Pancreas (tissue), 10 donors: ENCODE measurements at regions not wholly inside any gene's neighbourhood (a gene's known extent, or its start where the extent isn't known, plus 50 kb on each side); places are given as distances from the start of the nearest gene placed in this dataset.

Source experiments
- ATAC-seq, 4 donors: fragments of 200-7000 bp; cut with Tn5 transposase; one replicate each; pipeline versions ENCODE4 v1.8.0 to v1.9.1; 2020; ENCODE audit warnings: mild to moderate bottlenecking in 4 of 4, moderate library complexity in 4 of 4
- DNase-seq, 6 donors: peaks; one replicate each; pipeline ENCODE4 v3.0.0-alpha.2; 2020
- FAIRE-seq: peaks from 2 replicates; lab custom pipeline; 2012; peaks lifted over from hg19 to GRCh38; lab: Jason Lieb, UNC
- H3K27ac ChIP-seq, 4 donors: fragments of 200-600 bp; sonication (generic); 1 replicate in 3 of 4; 2 replicates in 1 of 4; pipeline versions ENCODE4 v1.5.0 to v1.8.0; 2020
- H3K27me3 ChIP-seq, 4 donors: fragments of 200-600 bp; one replicate each; pipeline ENCODE4 v1.8.0; 2021
- H3K36me3 ChIP-seq, 3 donors: fragments of 200-600 bp; sonication (generic) in 1 of 3; one replicate each; pipeline versions ENCODE4 v1.5.0 to v1.8.0; 2020 to 2021
- H3K4me1 ChIP-seq, 3 donors: fragments of 200-600 bp; one replicate each; pipeline ENCODE4 v1.8.0; 2021
- H3K4me3 ChIP-seq, 4 donors: fragments of 200-600 bp; sonication (generic) in 2 of 4; one replicate each; pipeline versions ENCODE4 v1.5.0 to v1.8.0; 2020 to 2021
- H3K9me3 ChIP-seq, 4 donors: fragments of 200-600 bp; one replicate each; pipeline ENCODE4 v1.8.0; 2021
- CTCF ChIP-seq, 4 donors: fragments of 200-600 bp; sonication (generic) in 3 of 4; IDR thresholded peaks; one replicate each; pipeline versions ENCODE4 v1.5.0 to v1.8.0; 2021; ENCODE audit warnings: antibody characterized with exemption in 4 of 4
- WGBS, 2 donors: extraction: QIAGEN DNeasy Blood & Tissue Kit; methylation state at CpG; one replicate each; pipeline ENCODE4 v1.1.7; 2013; 5-methylcytosine and 5-hydroxymethylcytosine counted together
- intact Hi-C, 3 donors: fragments of 100-400 bp; cut with DNase I; formaldehyde crosslinking; loops; one replicate each; pipeline versions ENCODE4 v1.11.1 to v1.14.2; 2022
- donor health status: healthy with polysubstance abuse.
- donor health status: DM: no; HTN: no; CAD: no; lungs with moderate emphysema.
- donor health status: DM: no; HTN: no; CAD: no.
- donor health status: control.
- donor health status: control.
- donor health status: Bipolar disorder and iron deficiency.
- donor health status: DM: yes; HTN: yes; CAD: no.
- donor health status: DM: no; HTN: no; CAD: no.
- donor health status: DM: no; HTN: no; CAD: no.
- donor health status: DM: yes; HTN: yes; CAD: no.

- ATAC-seq (no peak), DNase-seq (peak in 1 of 6 donors; percentile 2), FAIRE-seq (no peak)
- Histone ChIP-seq H3K9me3 (no peaks in the 10 kb centered on the region), H3K27me3 (no peaks in the 10 kb centered on the region), H3K27ac (no peak overlapping the region), H3K4me1 (no peaks in the 10 kb centered on the region), H3K4me3 (no peak overlapping the region), H3K36me3 (no peaks in the 10 kb centered on the region)
- intact Hi-C loops = no loop called here
- no peak for TF ChIP-seq CTCF (IDR thresholded peaks at IDR 0.05)
- 69 to 80% methylated on average over 9 of the region's 9 CpGs for WGBS, 2 donors
These were observed 121.6 kb downstream of the BUD13 start for GRCh38 chr11:116651098-116651736.

- no peak overlapping the region for H3K27ac ChIP-seq
- FAIRE-seq (no peak), DNase-seq (peak in 1 of 6 donors; percentile 7), ATAC-seq (no peak)
- intact Hi-C loops = no loop called here
- no peak for TF ChIP-seq CTCF (IDR thresholded peaks at IDR 0.05)
- no peak overlapping the region for H3K4me3 ChIP-seq
- H3K27me3 ChIP-seq = no peaks in the 10 kb centered on the region
- no peaks in the 10 kb centered on the region for H3K9me3 ChIP-seq
- no peaks in the 10 kb centered on the region for H3K4me1 ChIP-seq
- no peaks in the 10 kb centered on the region for H3K36me3 ChIP-seq
- WGBS, 2 donors = 54 to 70% methylated on average over 2 of the region's 2 CpGs
These were observed 122.7 kb downstream of the BUD13 start for GRCh38 chr11:116650052-116650451.

- intact Hi-C loops = loop anchor here in 1 of 3 donors (10.0 kb wide), 1 partner anchor 194 kb away; no protein-coding TSS in a partner anchor
- ATAC-seq = no peak
These were observed 123.5 kb downstream of the BUD13 start for GRCh38 chr11:116649268-116649667.

GRCh38 chr11:116648247-116649174 lies 124.3 kb downstream of the BUD13 start:
- 69 to 88% methylated on average over 2 of the region's 2 CpGs for WGBS, 2 donors
- Histone ChIP-seq H3K4me3 (no peak overlapping the region), H3K27me3 (no peaks in the 10 kb centered on the region), H3K36me3 (no peaks in the 10 kb centered on the region), H3K9me3 (no peaks in the 10 kb centered on the region), H3K4me1 (no peaks in the 10 kb centered on the region), H3K27ac (no peak overlapping the region)
- ATAC-seq (no peak), FAIRE-seq (no peak), DNase-seq (no peak)
- TF ChIP-seq CTCF (IDR thresholded peaks at IDR 0.05) = no peak
- intact Hi-C loops = loop anchor here in 1 of 3 donors (10.0 kb wide), 1 partner anchor 194 kb away; no protein-coding TSS in a partner anchor

More at GRCh38 chr11:116649268-116649667, 123.5 kb downstream of the BUD13 start:
- no peak for FAIRE-seq
- no peak for TF ChIP-seq CTCF (IDR thresholded peaks at IDR 0.05)
- no peaks in the 10 kb centered on the region for H3K36me3 ChIP-seq
- 67 to 74% methylated on average over 4 of the region's 4 CpGs for WGBS, 2 donors
- no peak overlapping the region for H3K27ac ChIP-seq
- H3K27me3 ChIP-seq = no peaks in the 10 kb centered on the region
- DNase-seq = no peak
- no peaks in the 10 kb centered on the region for H3K4me1 ChIP-seq
- H3K9me3 ChIP-seq = no peaks in the 10 kb centered on the region
- no peak overlapping the region for H3K4me3 ChIP-seq
